Psoas muscle (tissue), 7 donors: ENCODE measurements at regions not wholly inside any gene's neighbourhood (a gene's known extent, or its start where the extent isn't known, plus 50 kb on each side); places are given as distances from the start of the nearest gene placed in this dataset.

Source experiments
- ATAC-seq, 4 donors: fragments of 200-7000 bp; cut with Tn5 transposase; one replicate each; pipeline ENCODE4 v1.9.1; 2020; ENCODE audit warnings: moderate library complexity in 3 of 4, mild to moderate bottlenecking in 2 of 4
- DNase-seq, 2 donors: peaks; one replicate each; pipeline ENCODE4 v3.0.0-alpha.2; 2020
- H3K27ac ChIP-seq: fragments of 200-600 bp; one replicate; pipeline ENCODE4 v1.8.0; 2022
- H3K27me3 ChIP-seq, 3 donors: fragments of 200-600 bp in 1 of 3; one replicate each; pipeline versions ENCODE4 v1.6.1 to v1.8.0; 2013 to 2022; ENCODE audit warnings: low read length in 2 of 3, mild to moderate bottlenecking in 2 of 3, moderate library complexity in 1 of 3; ENCODE audit not compliant: insufficient read depth in 3 of 3
- H3K36me3 ChIP-seq, 2 donors: fragments of 200-600 bp in 1 of 2; one replicate each; pipeline versions ENCODE4 v1.6.1 to v1.8.0; 2013 to 2022; ENCODE audit warnings: low read depth in 1 of 2, mild to moderate bottlenecking in 1 of 2, moderate library complexity in 1 of 2; ENCODE audit not compliant: insufficient read depth in 1 of 2
- H3K4me1 ChIP-seq: fragments of 200-600 bp; one replicate; pipeline ENCODE4 v1.8.0; 2022
- H3K4me3 ChIP-seq: fragments of 200-600 bp; one replicate; pipeline ENCODE4 v1.8.0; 2022; ENCODE audit warnings: mild to moderate bottlenecking
- H3K9me3 ChIP-seq: fragments of 200-600 bp; one replicate; pipeline ENCODE4 v1.8.0; 2022
- CTCF ChIP-seq: fragments of 200-600 bp; IDR thresholded peaks from one replicate; pipeline ENCODE4 v1.8.0; 2022; ENCODE audit warnings: antibody characterized with exemption
- WGBS, 3 donors: extraction: QIAGEN DNeasy Blood & Tissue Kit; methylation state at CpG; one replicate each; pipeline versions ENCODE4 v1.1.6 to v1.1.7; 2013; 5-methylcytosine and 5-hydroxymethylcytosine counted together
- intact Hi-C, 2 donors: fragments of 100-400 bp; cut with DNase I; formaldehyde crosslinking; loops; one replicate each; pipeline versions ENCODE4 v1.11.0 to v1.14.2; 2022
- donor health status: healthy with polysubstance abuse.
- donor health status: DM: no; HTN: no; CAD: no; lungs with moderate emphysema.
- donor health status: Bipolar disorder and iron deficiency.
- donor health status: healthy.
- donor health status: DM: yes; HTN: yes; CAD: no.
- donor health status: DM: no; HTN: no; CAD: no.
- donor health status: DM: yes; HTN: yes; CAD: no.

- no peak overlapping the region for H3K4me3 ChIP-seq
- no peaks in the 10 kb centered on the region for H3K4me1 ChIP-seq
- TF ChIP-seq CTCF = no peak
- H3K36me3 ChIP-seq = no peaks in the 10 kb centered on the region
- WGBS, 3 donors = 53 to 69% (median 54%) methylated on average over 7 of the region's 7 CpGs
- H3K27ac ChIP-seq = no peak overlapping the region
- H3K27me3 ChIP-seq = no peaks in the 10 kb centered on the region
- ATAC-seq = no peak
- H3K9me3 ChIP-seq = no peaks in the 10 kb centered on the region
- DNase-seq = no peak
- intact Hi-C loops = no loop called here
Measured at GRCh38 chr4:153950100-153950979, 161.5 kb upstream of the SFRP2 start.

- Histone ChIP-seq H3K36me3 (no peaks in the 10 kb centered on the region), H3K4me3 (no peak overlapping the region), H3K4me1 (no peaks in the 10 kb centered on the region), H3K27me3 (no peaks in the 10 kb centered on the region), H3K9me3 (no peaks in the 10 kb centered on the region), H3K27ac (no peak overlapping the region)
- intact Hi-C loops = no loop called here
- no peak for TF ChIP-seq CTCF
- 71 to 75% (median 73%) methylated on average over 1 of the region's 1 CpG for WGBS, 3 donors
- DNase-seq (no peak), ATAC-seq (no peak)
Measured at GRCh38 chr4:153948041-153948440, 159.2 kb upstream of the SFRP2 start.

DNA sequence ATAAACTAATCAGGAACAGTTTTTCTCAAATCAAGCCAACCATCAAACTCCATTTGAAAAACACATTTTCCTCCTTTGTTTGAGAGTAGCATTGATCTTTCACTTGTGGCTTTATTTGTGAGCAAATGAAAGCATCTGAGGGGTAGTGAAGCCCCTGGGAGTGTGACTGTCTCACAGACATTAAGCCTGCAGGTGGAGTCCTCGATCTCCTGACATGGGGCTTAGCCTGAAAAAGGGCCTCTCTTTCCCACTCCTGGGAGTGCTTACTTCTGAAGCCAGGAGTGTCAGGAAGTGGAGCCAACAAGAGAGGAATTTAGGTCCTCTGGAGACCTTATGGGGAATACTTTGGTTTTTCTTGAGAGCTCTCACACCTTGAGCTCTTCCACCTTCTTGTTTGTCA is 158.2 kb upstream of the SFRP2 start:
- H3K4me1 ChIP-seq = no peaks in the 10 kb centered on the region
- H3K36me3 ChIP-seq = no peaks in the 10 kb centered on the region
- no peaks in the 10 kb centered on the region for H3K27me3 ChIP-seq
- TF ChIP-seq CTCF = no peak
- 71 to 83% (median 77%) methylated on average over 1 of the region's 1 CpG for WGBS, 3 donors
- H3K27ac ChIP-seq = no peak overlapping the region
- intact Hi-C loops = no loop called here
- DNase-seq = no peak
- no peak for ATAC-seq
- H3K4me3 ChIP-seq = no peak overlapping the region
- no peaks in the 10 kb centered on the region for H3K9me3 ChIP-seq

- ATAC-seq (no peak), DNase-seq (no peak)
- intact Hi-C loops = no loop called here
- Histone ChIP-seq H3K9me3 (no peaks in the 10 kb centered on the region), H3K27me3 (no peaks in the 10 kb centered on the region), H3K36me3 (no peaks in the 10 kb centered on the region), H3K4me1 (no peaks in the 10 kb centered on the region), H3K4me3 (no peak overlapping the region), H3K27ac (no peak overlapping the region)
- WGBS, 3 donors = 79 to 94% (median 86%) methylated on average over 1 of the region's 1 CpG
- no peak for TF ChIP-seq CTCF
Measured at GRCh38 chr4:153945704-153946103, 156.8 kb upstream of the SFRP2 start.
